GM23248 (cell line): ENCODE measurements at regions not wholly inside any gene's neighbourhood (a gene's known extent, or its start where the extent isn't known, plus 50 kb on each side); places are given as distances from the start of the nearest gene placed in this dataset.

Source experiments
- DNase-seq: peaks from one replicate; pipeline ENCODE4 v3.0.0-alpha.2; 2015
- H2AFZ ChIP-seq: fragments of 200-600 bp; sonication (generic); 2 replicates; pipeline ENCODE4 v1.6.1; 2016; ENCODE audit warnings: antibody characterized with exemption
- H3F3A ChIP-seq: fragments of 200-600 bp; sonication (generic); 2 replicates; pipeline ENCODE4 v1.6.1; 2016; ENCODE audit warnings: mild to moderate bottlenecking, antibody characterized with exemption, mixed run types; ENCODE audit not compliant: insufficient read depth
- H3K27ac ChIP-seq: fragments of 200-600 bp; sonication (generic); 2 replicates; pipeline ENCODE4 v1.5.1; 2016; ENCODE audit warnings: mild to moderate bottlenecking
- H3K27me3 ChIP-seq: fragments of 200-600 bp; sonication (generic); replicated peaks from 2 replicates; pipeline ENCODE4 v1.6.1; 2016; ENCODE audit warnings: mild to moderate bottlenecking; ENCODE audit not compliant: insufficient read depth
- H3K36me3 ChIP-seq: fragments of 200-600 bp; sonication (generic); 2 replicates; pipeline ENCODE4 v1.6.1; 2016; ENCODE audit warnings: low read depth, mild to moderate bottlenecking
- H3K4me1 ChIP-seq: fragments of 200-600 bp; sonication (generic); 2 replicates; pipeline ENCODE4 v1.6.1; 2016; ENCODE audit warnings: mild to moderate bottlenecking; ENCODE audit not compliant: insufficient read depth
- H3K4me2 ChIP-seq: fragments of 200-600 bp; sonication (generic); one replicate; pipeline ENCODE4 v1.6.1; 2016; ENCODE audit warnings: mild to moderate bottlenecking; ENCODE audit not compliant: unreplicated experiment
- H3K4me3 ChIP-seq: fragments of 200-600 bp; sonication (generic); 2 replicates; pipeline ENCODE4 v1.5.1; 2016; ENCODE audit warnings: mild to moderate bottlenecking
- H3K79me2 ChIP-seq: fragments of 200-600 bp; sonication (generic); 2 replicates; pipeline ENCODE4 v1.6.1; 2016; ENCODE audit warnings: mild to moderate bottlenecking; ENCODE audit not compliant: insufficient read depth
- H3K9ac ChIP-seq: fragments of 200-600 bp; sonication (generic); 2 replicates; pipeline ENCODE4 v1.6.1; 2016; ENCODE audit warnings: mild to moderate bottlenecking
- H3K9me2 ChIP-seq: fragments of 200-600 bp; sonication (generic); 2 replicates; pipeline ENCODE4 v1.6.1; 2016; ENCODE audit warnings: mixed run types, mild to moderate bottlenecking, moderate library complexity; ENCODE audit not compliant: insufficient read depth
- H3K9me3 ChIP-seq: fragments of 200-600 bp; sonication (generic); one replicate; pipeline ENCODE4 v1.6.1; 2017; ENCODE audit warnings: low read depth
- H4K20me1 ChIP-seq: fragments of 200-600 bp; sonication (generic); 2 replicates; pipeline ENCODE4 v1.6.0; 2016; ENCODE audit not compliant: insufficient read depth
- EZH2 ChIP-seq: fragments of 200-600 bp; sonication (generic); IDR thresholded peaks from 2 replicates; pipeline ENCODE4 v1.6.1; 2018; ENCODE audit warnings: antibody characterized with exemption, mild to moderate bottlenecking; ENCODE audit not compliant: insufficient read depth, poor library complexity, severe bottlenecking
- EZH2phosphoT487 ChIP-seq: fragments of 200-600 bp; sonication (generic); IDR thresholded peaks from 2 replicates; pipeline ENCODE4 v1.6.1; 2018; ENCODE audit warnings: antibody characterized with exemption, moderate library complexity, mild to moderate bottlenecking, low read depth; ENCODE audit not compliant: insufficient read depth
- WGBS, 2 experiments: methylation state at CpG; one replicate each; pipeline ENCODE4 v1.1.6; 2015 to 2017; ENCODE audit warnings: low lambda C conversion rate in 2 of 2, low coverage in 1 of 2; ENCODE audit errors: missing lambda C conversion rate in 2 of 2; 5-methylcytosine and 5-hydroxymethylcytosine counted together
- in situ Hi-C: fragments of 300-500 bp; cut with MboI; formaldehyde crosslinking; loops from 2 replicates; pipeline ENCODE4 v1.15.0; 2020

DNA sequence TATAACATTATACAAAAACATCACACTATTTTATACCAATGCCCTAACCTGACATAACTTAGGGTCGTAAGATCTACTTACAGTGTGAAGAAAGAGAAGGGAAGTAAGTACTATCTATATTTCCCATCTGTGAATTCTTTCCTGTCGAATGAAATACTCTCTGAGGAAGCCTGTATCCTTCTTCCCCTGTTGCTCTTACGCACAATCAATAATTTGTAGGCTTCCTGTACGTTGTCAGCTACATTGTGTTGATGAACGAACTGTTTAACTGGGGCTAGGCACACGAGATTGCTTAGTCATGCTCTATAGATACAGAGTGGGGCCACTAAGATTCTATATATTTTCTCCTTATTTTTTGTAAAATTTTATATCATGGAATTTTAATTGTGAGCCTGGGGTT is 1125.0 kb upstream of the CELF4 start:
- H2AFZ ChIP-seq: no peak overlapping the region
- H3K4me2 ChIP-seq: no peak overlapping the region
- 7 to 15% methylated on average over 6 of the region's 6 CpGs for WGBS, 2 experiments
- H3K27ac ChIP-seq: no peak overlapping the region
- H3K4me1 ChIP-seq: no peaks in the 10 kb centered on the region
- no peak for DNase-seq
- H3K36me3 ChIP-seq: no peaks in the 10 kb centered on the region
- H3K79me2 ChIP-seq: no peaks in the 10 kb centered on the region
- no peaks in the 10 kb centered on the region for H3K27me3 ChIP-seq
- no peaks in the 10 kb centered on the region for H3K9me2 ChIP-seq
- TF ChIP-seq EZH2phosphoT487 (no peak), EZH2 (no peak)
- in situ Hi-C loops: no loop called here
- H3K9me3 ChIP-seq: no peaks in the 10 kb centered on the region
- H4K20me1 ChIP-seq: no peaks in the 10 kb centered on the region
- no peak overlapping the region for H3K9ac ChIP-seq
- H3K4me3 ChIP-seq: no peak overlapping the region
- H3F3A ChIP-seq: no peaks in the 10 kb centered on the region

DNA sequence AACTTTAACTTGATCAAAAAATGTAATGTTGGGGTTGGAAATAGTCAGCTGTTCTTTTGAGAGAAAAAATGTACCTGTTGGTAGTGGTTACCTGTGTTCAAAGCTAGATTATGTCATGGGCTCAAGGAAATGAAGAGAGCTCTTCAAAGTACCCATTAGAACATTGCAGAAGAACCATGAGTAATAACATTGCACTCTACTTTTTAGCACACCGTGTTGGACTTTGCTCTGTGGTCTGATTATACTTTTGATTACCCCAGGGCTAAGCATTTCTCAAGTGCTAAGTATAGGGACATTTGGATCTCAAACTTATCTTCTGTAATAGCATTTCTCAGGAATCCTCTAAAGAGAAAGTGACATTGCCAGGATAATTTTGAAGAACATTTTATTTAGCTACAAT is 1122.8 kb upstream of the CELF4 start:
- Histone ChIP-seq H3K9me2 (no peaks in the 10 kb centered on the region), H3K9me3 (no peaks in the 10 kb centered on the region), H2AFZ (no peak overlapping the region), H3K27ac (no peak overlapping the region), H3K79me2 (no peaks in the 10 kb centered on the region), H3F3A (no peaks in the 10 kb centered on the region), H3K4me1 (no peaks in the 10 kb centered on the region), H3K36me3 (no peaks in the 10 kb centered on the region), H3K4me3 (no peak overlapping the region), H4K20me1 (no peaks in the 10 kb centered on the region), H3K27me3 (no peaks in the 10 kb centered on the region), H3K9ac (no peak overlapping the region), H3K4me2 (no peak overlapping the region)
- in situ Hi-C loops: no loop called here
- 25 to 34% methylated on average over 1 of the region's 1 CpG for WGBS, 2 experiments
- no peak for DNase-seq
- TF ChIP-seq EZH2phosphoT487 (no peak), EZH2 (no peak)

- H3K27me3 ChIP-seq: no peaks in the 10 kb centered on the region
- H3K9ac ChIP-seq: no peak overlapping the region
- H3K79me2 ChIP-seq: no peaks in the 10 kb centered on the region
- H3K36me3 ChIP-seq: no peaks in the 10 kb centered on the region
- no peaks in the 10 kb centered on the region for H4K20me1 ChIP-seq
- no peaks in the 10 kb centered on the region for H3K9me2 ChIP-seq
- TF ChIP-seq EZH2phosphoT487 (no peak), EZH2 (no peak)
- no peak overlapping the region for H3K4me3 ChIP-seq
- no peak overlapping the region for H2AFZ ChIP-seq
- no peak for DNase-seq
- H3K27ac ChIP-seq: no peak overlapping the region
- H3F3A ChIP-seq: no peaks in the 10 kb centered on the region
- H3K4me2 ChIP-seq: no peak overlapping the region
- no peaks in the 10 kb centered on the region for H3K9me3 ChIP-seq
- in situ Hi-C loops: no loop called here
- no peaks in the 10 kb centered on the region for H3K4me1 ChIP-seq
Observed at GRCh38 chr18:38670486-38670885, 1104.9 kb upstream of the CELF4 start.

DNA sequence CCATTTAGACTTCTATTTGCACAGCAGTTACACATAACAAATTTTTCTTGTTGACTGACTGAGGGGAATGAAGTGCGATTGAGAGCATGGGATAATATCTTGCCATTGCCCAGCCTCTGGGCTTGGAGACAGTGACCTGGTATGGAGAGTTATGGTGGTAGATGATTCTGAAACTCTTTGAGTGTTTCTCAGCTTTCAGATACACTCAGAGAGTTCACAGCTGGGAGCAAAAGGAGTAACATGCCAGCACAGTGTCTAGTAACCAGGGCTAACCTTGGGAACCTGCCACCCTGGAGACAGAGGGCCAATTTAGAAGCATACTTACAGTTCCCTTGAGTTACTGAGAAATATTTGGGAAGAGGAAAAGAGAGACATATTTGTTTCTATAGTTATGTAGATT is 1099.3 kb upstream of the CELF4 start:
- H3K9me3 ChIP-seq: no peaks in the 10 kb centered on the region
- no peaks in the 10 kb centered on the region for H3F3A ChIP-seq
- no peaks in the 10 kb centered on the region for H4K20me1 ChIP-seq
- no peak for TF ChIP-seq EZH2phosphoT487
- TF ChIP-seq EZH2: no peak
- H3K9me2 ChIP-seq: no peaks in the 10 kb centered on the region
- H3K27me3 ChIP-seq: no peaks in the 10 kb centered on the region
- H3K9ac ChIP-seq: no peak overlapping the region
- no peak for DNase-seq
- H3K79me2 ChIP-seq: no peaks in the 10 kb centered on the region
- no peak overlapping the region for H3K4me3 ChIP-seq
- no peak overlapping the region for H3K4me2 ChIP-seq
- no peaks in the 10 kb centered on the region for H3K4me1 ChIP-seq
- in situ Hi-C loops: no loop called here
- 33 to 35% methylated on average over 1 of the region's 1 CpG for WGBS, 2 experiments
- H3K36me3 ChIP-seq: no peaks in the 10 kb centered on the region
- no peak overlapping the region for H3K27ac ChIP-seq
- no peak overlapping the region for H2AFZ ChIP-seq

DNA sequence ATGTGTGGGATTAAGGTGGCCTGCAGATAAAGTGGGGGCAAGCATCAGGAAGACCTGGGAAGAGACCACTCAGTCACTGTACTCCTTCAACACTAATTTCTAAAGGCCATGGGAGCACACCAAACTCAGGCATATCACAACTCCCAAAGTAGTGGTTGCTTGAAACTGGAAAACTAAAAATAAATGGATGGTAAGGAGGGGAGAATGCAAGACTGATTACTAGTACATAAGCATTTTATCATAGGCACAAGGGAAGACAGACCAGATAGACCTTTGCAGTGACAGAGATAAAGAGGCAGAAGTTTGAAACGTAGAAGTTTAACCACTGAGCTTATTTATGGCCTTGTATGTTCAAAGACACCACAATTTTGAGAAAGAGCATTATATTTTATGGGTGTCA is 1098.1 kb upstream of the CELF4 start:
- in situ Hi-C loops: no loop called here

More for the DNA sequence above, 1098.1 kb upstream of the CELF4 start:
- Histone ChIP-seq H3K36me3 (no peaks in the 10 kb centered on the region), H2AFZ (no peak overlapping the region), H3K27me3 (no peaks in the 10 kb centered on the region), H3K27ac (no peak overlapping the region), H3K9ac (no peak overlapping the region), H4K20me1 (no peaks in the 10 kb centered on the region), H3K4me2 (no peak overlapping the region), H3K9me2 (no peaks in the 10 kb centered on the region), H3K4me1 (no peaks in the 10 kb centered on the region), H3K4me3 (no peak overlapping the region), H3F3A (no peaks in the 10 kb centered on the region), H3K79me2 (no peaks in the 10 kb centered on the region), H3K9me3 (no peaks in the 10 kb centered on the region)
- TF ChIP-seq EZH2 (no peak), EZH2phosphoT487 (no peak)
- DNase-seq: no peak
- WGBS, 2 experiments: 0 to 3% methylated on average over 1 of the region's 1 CpG
